HG02798 (cell line): ENCODE measurements at regions not wholly inside any gene's neighbourhood (a gene's known extent, or its start where the extent isn't known, plus 50 kb on each side); places are given as distances from the start of the nearest gene placed in this dataset.

Experiments used
- ATAC-seq: cut with Tn5 transposase; IDR thresholded peaks from one replicate; pipeline ENCODE4 v1.9.1; 2021; ENCODE audit warnings: mild to moderate bottlenecking; ENCODE audit not compliant: unreplicated experiment, poor library complexity

GRCh38 chr4:3343358-3343757 lies 50.5 kb downstream of the RGS12 start:
- no peak for ATAC-seq

GRCh38 chr4:3344104-3344503 lies 51.3 kb downstream of the RGS12 start:
- no peak for ATAC-seq

- no peak for ATAC-seq
These were observed 51.8 kb downstream of the RGS12 start for GRCh38 chr4:3344596-3344995.

- no peak for ATAC-seq
These were observed 52.6 kb downstream of the RGS12 start for GRCh38 chr4:3345384-3345783.

GRCh38 chr4:3346146-3346545 lies 53.3 kb downstream of the RGS12 start:
- ATAC-seq = peak; percentile 60

GRCh38 chr4:3347871-3348270 lies 55.0 kb downstream of the RGS12 start:
- ATAC-seq = no peak

GRCh38 chr4:3348621-3349020 lies 55.8 kb downstream of the RGS12 start:
- ATAC-seq = no peak

GRCh38 chr4:3349116-3349515 lies 56.3 kb downstream of the RGS12 start:
- no peak for ATAC-seq

GRCh38 chr4:3351997-3352396 lies 59.2 kb downstream of the RGS12 start:
- no peak for ATAC-seq

GRCh38 chr4:3352505-3352904 lies 59.7 kb downstream of the RGS12 start:
- ATAC-seq = no peak

GRCh38 chr4:3352941-3353594 lies 60.2 kb downstream of the RGS12 start:
- no peak for ATAC-seq

GRCh38 chr4:3353752-3354454 lies 61.1 kb downstream of the RGS12 start:
- no peak for ATAC-seq

- ATAC-seq = no peak
These were observed 61.6 kb downstream of the RGS12 start for GRCh38 chr4:3354455-3354811.

GRCh38 chr4:3355266-3355748 lies 62.5 kb downstream of the RGS12 start:
- peak; percentile 62 for ATAC-seq

- no peak for ATAC-seq
These were observed 65.8 kb downstream of the RGS12 start for GRCh38 chr4:3358656-3359055.

- no peak for ATAC-seq
These were observed 68.0 kb downstream of the RGS12 start for GRCh38 chr4:3360777-3361176.

- no peak for ATAC-seq
These were observed 68.6 kb downstream of the RGS12 start for GRCh38 chr4:3361406-3361805.

GRCh38 chr4:3361896-3362295 lies 69.1 kb downstream of the RGS12 start:
- no peak for ATAC-seq

GRCh38 chr4:3362431-3363287 lies 69.8 kb downstream of the RGS12 start:
- no peak for ATAC-seq

GRCh38 chr4:3363411-3364141 lies 70.8 kb downstream of the RGS12 start:
- ATAC-seq = no peak
